IMR-90 (cell line): ENCODE measurements at regions not wholly inside any gene's neighbourhood (a gene's known extent, or its start where the extent isn't known, plus 50 kb on each side); places are given as distances from the start of the nearest gene placed in this dataset.

ENCODE experiments used
- MAFK ChIP-seq: IDR thresholded peaks from 2 replicates; pipeline ENCODE4 v1.6.1; 2012; ENCODE audit warnings: low read depth, low read length, improper control_type of control experiment
- POLR2A ChIP-seq: IDR thresholded peaks from 2 replicates; pipeline ENCODE4 v1.6.1; 2012; ENCODE audit warnings: mild to moderate bottlenecking, low read depth, low read length
- RCOR1 ChIP-seq: IDR thresholded peaks from 2 replicates; pipeline ENCODE4 v1.6.1; 2012; ENCODE audit warnings: mild to moderate bottlenecking, low read length, improper control_type of control experiment; ENCODE audit not compliant: insufficient replicate concordance
- RFX5 ChIP-seq: IDR thresholded peaks from 2 replicates; pipeline ENCODE4 v1.8.0; 2012; ENCODE audit warnings: low read depth, mild to moderate bottlenecking, low read length, moderate library complexity
- TF ChIP-seq, protein P1 (sequence below): conservative IDR thresholded peaks from 2 replicates; pipeline ENCODE4 v1.5.1; 2012; ENCODE audit warnings: mild to moderate bottlenecking, low read depth, low read length, improper control_type of control experiment

DNA sequence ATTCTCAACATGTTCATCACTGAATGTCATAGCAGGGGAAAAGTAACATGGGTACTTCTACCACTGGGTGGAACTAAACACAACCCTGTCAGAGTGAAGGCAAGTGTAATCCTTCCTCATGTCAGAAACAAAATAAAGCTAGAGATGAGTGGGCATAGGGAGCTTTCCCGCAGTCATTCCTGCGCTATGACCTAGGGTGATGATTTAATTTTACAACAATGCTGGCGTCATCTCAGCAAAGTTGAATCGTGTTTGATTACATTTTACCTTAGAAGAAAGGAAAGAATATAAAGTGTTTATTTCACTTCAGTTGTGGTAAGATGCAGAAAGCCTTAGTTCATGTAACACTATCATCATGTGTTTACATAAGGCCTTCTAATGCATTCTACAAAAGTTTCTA lies 355.6 kb downstream of the METTL15 start:
- TF ChIP-seq, protein P1, sequence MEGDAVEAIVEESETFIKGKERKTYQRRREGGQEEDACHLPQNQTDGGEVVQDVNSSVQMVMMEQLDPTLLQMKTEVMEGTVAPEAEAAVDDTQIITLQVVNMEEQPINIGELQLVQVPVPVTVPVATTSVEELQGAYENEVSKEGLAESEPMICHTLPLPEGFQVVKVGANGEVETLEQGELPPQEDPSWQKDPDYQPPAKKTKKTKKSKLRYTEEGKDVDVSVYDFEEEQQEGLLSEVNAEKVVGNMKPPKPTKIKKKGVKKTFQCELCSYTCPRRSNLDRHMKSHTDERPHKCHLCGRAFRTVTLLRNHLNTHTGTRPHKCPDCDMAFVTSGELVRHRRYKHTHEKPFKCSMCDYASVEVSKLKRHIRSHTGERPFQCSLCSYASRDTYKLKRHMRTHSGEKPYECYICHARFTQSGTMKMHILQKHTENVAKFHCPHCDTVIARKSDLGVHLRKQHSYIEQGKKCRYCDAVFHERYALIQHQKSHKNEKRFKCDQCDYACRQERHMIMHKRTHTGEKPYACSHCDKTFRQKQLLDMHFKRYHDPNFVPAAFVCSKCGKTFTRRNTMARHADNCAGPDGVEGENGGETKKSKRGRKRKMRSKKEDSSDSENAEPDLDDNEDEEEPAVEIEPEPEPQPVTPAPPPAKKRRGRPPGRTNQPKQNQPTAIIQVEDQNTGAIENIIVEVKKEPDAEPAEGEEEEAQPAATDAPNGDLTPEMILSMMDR = peak; percentile 36
- TF ChIP-seq POLR2A = no peak
- no peak for TF ChIP-seq RFX5
- no peak for TF ChIP-seq RCOR1
- 0 out of 2 replicates have a peak, but pooled peaks have one; percentile 11 for TF ChIP-seq MAFK
